ENCODE measurements at regions not wholly inside any gene's neighbourhood (a gene's known extent, or its start where the extent isn't known, plus 50 kb on each side); places are given as distances from the start of the nearest gene placed in this dataset.

GRCh38 chr10:58140691-58141347 is 126.9 kb downstream of the IPMK start:
- DNase-seq: no peak
- in situ Hi-C loops (cut with HindIII; ENCODE audit: low pct_ligation_motif_present, low pct_unique_long_range_greater_than_20kb, low sequenced_read_pairs): no loop called here

DNA sequence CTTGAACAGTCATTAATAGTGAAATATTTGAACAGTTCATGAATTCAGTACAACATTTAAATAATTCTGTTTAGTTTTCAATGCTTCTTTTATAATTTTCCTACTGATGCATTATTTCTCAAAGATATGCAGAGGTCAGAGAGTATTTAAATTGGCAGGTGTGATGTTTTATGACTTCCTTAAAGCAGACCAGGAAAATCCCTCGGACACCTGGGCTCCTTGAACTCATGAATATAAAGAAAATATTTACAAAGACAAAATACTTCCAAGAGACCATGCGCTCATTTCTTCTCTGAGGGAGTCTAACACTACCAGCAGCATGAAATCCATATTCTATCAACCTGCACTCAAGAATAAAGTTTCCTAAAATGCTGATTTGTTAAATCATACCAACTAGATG is 127.6 kb downstream of the IPMK start:
- in situ Hi-C loops (cut with HindIII; ENCODE audit: low pct_ligation_motif_present, low pct_unique_long_range_greater_than_20kb, low sequenced_read_pairs): no loop called here
- DNase-seq: no peak

DNA sequence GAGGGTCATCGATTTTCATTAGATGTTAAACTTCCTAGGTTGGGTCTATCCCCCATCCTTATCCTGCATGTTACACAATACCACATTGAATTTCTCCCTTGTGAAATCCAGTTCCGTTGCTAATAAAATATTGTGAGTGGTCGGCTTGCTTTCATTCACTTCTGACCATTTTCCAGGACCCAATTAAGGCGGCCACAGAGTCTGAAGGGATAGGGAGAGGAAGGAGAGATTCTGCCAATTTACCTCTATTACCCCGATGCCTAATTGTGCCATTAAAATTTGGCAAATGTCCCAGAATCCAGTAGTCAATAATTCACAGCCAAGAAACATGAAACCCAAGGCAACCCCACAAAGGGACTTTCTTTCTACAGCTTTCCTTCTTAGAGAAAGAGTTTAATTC is 129.9 kb downstream of the IPMK start:
- DNase-seq: no peak
- in situ Hi-C loops (cut with HindIII; ENCODE audit: low pct_ligation_motif_present, low pct_unique_long_range_greater_than_20kb, low sequenced_read_pairs): no loop called here

DNA sequence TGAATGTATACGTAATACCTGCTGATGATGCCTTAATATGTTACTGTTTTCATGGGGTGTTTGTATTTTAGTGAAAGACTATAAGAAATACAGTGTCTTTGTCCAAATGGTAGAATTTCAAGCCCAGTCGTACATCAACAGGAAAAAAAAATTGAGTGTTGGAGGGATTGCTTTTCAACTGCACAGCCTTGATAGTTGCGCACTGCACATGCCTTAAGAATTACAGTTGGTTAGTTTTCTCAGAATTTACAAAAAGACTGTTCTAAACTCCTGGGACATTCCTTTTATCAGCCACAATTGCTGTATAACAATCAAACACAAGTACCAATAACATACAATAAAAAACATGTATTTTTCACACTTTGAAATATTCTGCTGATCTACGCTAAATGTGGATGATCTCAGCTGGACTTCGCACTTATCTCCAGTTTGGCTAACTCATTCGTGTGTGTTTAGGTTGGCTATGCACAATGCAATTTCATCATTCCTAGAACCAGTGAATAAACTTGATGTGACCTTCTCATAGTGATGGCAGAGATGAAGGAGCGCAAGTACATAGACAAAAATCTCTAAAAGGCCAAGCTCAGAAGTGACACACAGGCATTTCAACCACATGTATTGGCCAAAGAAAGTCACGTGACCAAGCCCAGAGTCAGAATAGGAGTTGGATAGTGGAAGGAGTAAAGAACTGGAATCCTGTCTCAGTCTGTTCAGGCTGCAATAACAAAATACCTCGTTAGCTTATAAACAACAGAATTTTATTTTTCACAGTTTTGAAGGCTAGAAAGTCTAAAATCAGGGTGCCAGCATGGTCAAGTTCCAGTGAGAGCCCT is 152.3 kb downstream of the IPMK start:
- in situ Hi-C loops (cut with HindIII; ENCODE audit: low pct_ligation_motif_present, low pct_unique_long_range_greater_than_20kb, low sequenced_read_pairs): no loop called here
- no peak for DNase-seq

DNA sequence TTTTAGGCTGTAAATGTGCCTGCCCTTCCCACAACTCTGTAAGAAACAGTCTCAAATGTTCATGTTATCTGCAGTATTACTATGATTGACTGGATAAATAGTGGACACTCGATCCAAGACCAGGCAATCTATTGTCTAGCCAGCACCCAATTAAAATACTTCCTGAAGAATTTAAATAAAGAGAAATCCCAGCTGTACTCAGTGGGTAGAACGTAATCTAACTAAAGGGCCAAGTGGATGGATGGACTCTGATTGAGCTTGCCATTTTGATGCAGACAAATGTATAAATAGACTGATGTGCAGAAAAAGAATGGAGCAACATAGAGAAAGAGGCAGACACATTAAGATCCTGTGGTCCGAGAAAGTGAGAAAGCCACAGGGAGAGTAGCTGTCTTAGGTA is 158.0 kb downstream of the IPMK start:
- DNase-seq: no peak
- in situ Hi-C loops (cut with HindIII; ENCODE audit: low pct_ligation_motif_present, low pct_unique_long_range_greater_than_20kb, low sequenced_read_pairs): no loop called here

GRCh38 chr10:58107506-58107905 is 160.2 kb downstream of the IPMK start:
- in situ Hi-C loops (cut with HindIII; ENCODE audit: low pct_ligation_motif_present, low pct_unique_long_range_greater_than_20kb, low sequenced_read_pairs): no loop called here
- peak; percentile 70 for DNase-seq

DNA sequence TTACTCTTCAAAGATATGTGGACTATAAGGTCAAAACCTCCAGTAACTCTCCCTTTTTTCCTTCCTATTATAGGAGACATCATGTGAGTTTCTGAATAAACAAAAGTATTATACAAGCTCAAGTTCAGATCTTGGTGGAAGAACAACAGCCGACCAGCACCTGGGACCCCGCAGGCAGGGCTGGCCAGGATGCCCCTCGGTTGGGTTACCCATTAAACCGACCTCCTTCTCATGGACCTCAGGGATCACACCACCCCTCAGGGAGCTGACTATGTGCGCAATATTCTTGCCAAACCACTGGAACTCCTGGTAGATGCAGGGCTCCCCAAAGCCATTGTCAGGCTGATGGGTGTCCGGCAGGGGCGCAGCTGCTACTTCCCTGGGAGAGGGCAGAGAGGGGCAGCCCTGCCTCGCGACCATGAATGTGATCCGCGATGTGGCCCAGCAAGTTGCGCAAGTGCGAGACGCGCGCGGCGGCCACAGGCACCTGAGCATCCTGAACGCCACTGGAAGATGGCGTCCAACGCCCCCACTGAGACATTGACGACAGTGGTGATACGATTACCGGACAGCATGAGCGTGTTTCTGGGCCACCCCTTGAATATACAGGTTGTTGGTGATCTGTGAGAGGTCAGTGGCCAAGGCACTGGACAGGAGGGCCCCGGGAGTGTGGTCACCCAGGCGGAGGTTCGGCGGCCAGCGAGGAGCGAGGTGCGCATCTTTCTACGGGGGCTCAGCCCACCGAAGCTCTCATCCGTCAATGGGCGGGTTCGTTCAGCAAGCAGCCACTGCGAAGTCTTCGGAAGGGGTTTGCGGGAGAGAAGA is 161.3 kb downstream of the IPMK start:
- DNase-seq: no peak
- in situ Hi-C loops (cut with HindIII; ENCODE audit: low pct_ligation_motif_present, low pct_unique_long_range_greater_than_20kb, low sequenced_read_pairs): no loop called here

- no peak for DNase-seq
- in situ Hi-C loops (cut with HindIII; ENCODE audit: low pct_ligation_motif_present, low pct_unique_long_range_greater_than_20kb, low sequenced_read_pairs): no loop called here
These were observed 163.3 kb downstream of the IPMK start for GRCh38 chr10:58104351-58104751.

DNA sequence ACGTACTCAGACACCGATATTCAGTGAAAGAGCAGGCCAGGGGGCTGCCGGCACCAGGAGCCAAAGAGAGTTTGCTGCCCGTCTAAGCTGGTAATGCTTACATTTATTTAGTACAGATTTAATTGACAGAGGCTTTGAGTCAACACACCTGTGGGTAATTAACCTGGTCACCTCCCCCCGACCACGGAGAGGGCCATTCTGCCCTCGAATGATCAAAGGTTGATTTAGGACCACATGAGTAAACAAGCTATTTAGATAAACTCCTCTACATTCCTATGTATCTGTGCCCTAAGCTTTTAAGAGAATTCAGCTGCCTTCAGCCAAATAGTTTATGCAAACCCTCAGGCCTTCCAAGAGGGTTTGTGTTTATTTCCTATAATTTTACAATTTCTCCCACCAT is 164.8 kb downstream of the IPMK start:
- DNase-seq: no peak
- in situ Hi-C loops (cut with HindIII; ENCODE audit: low pct_ligation_motif_present, low pct_unique_long_range_greater_than_20kb, low sequenced_read_pairs): no loop called here

DNA sequence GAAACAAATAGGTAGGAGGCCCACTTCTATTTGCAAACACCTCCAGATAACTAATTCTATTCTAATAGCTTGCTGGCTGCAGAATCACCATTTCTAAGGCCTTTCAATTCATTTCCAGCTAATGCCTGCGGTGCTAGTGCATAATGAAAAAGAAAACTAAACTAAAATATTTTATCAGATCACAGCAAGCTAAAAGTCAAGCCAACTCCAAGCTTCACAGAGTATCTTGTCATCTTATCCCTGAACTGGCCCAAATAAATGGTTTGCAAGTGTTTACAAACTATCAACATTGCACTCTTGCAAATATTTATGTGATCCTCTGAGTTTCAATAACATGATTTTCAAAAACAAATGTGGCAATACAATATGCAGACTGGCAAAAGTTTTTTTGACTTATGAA is 166.0 kb downstream of the IPMK start:
- no peak for DNase-seq
- in situ Hi-C loops (cut with HindIII; ENCODE audit: low pct_ligation_motif_present, low pct_unique_long_range_greater_than_20kb, low sequenced_read_pairs): no loop called here

DNA sequence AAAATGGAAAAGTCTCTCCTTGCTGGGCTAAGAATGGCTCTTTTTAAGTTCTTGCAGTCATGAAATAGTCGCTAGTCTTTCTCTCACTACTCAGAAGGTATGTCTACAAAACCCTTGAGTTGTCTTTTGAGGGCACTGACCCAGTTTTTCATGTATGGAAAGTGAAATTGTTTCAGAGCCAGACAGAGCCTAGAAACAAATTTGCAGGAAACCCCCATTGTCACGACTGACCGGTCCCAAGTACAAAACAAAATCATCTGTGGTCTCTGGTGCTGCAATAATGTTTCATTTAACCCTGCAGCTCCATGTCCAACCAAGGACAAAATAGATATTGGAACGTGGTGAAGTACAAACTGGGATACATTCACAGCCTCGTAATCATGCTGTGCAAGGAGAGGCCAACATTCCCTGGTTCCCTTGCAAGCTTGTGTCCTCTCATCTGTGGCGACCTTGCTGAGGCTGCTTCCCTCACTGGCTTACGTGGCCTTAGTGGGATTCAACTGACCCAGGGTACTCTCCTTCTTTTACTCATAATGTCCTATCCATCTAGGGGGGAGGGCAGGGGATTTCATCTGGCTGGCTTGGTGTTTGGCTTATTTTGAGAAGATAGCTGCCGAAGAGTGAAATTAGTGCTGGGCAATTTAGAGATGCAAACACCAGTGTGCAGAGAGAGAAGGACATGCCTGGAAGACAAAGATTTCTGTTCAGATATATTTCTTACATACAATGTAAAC is 172.5 kb downstream of the IPMK start:
- in situ Hi-C loops (cut with HindIII; ENCODE audit: low pct_ligation_motif_present, low pct_unique_long_range_greater_than_20kb, low sequenced_read_pairs): no loop called here
- no peak for DNase-seq

DNA sequence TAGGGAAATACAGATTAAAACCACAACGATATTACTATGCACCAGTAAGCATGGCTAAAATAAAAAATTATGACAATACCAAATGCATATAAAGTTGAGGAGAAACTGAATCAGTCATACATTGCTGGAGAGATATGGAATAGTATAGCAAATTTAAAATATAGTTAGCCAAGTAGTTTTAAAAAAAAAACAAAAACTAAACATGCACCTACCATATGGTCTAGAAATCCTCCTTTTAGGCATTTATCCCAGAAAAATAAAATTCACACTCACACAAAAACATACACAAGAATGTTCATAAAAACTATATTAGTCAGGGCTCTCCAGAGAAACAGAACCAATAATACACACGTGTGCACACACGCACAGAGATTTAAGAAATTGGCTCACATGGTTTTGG is 175.8 kb downstream of the IPMK start:
- in situ Hi-C loops (cut with HindIII; ENCODE audit: low pct_ligation_motif_present, low pct_unique_long_range_greater_than_20kb, low sequenced_read_pairs): no loop called here
- no peak for DNase-seq

GRCh38 chr10:58089739-58090138 is 178.0 kb downstream of the IPMK start:
- in situ Hi-C loops (cut with HindIII; ENCODE audit: low pct_ligation_motif_present, low pct_unique_long_range_greater_than_20kb, low sequenced_read_pairs): no loop called here

DNA sequence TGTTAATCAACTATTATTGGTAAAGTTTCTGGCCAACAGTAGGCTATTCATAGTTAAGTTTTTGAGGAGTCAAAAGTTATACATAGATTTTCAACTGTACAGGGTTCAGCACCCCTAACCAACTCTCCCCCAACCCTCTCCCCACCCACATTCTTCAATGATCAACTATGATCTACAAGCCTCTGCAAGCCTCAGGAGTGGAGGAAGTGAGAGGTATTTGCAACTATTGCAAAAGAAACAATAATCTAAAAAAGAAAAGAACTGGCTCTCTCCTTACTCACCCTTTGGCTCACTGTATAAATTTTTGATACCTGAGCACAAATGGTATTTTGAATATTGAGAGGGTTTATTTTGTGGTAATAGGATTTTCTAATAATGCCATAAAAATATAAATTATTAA is 179.8 kb downstream of the IPMK start:
- in situ Hi-C loops (cut with HindIII; ENCODE audit: low pct_ligation_motif_present, low pct_unique_long_range_greater_than_20kb, low sequenced_read_pairs): no loop called here
- DNase-seq: no peak

More at GRCh38 chr10:58089739-58090138, 178.0 kb downstream of the IPMK start:
- DNase-seq: no peak

GRCh38 chr10:58086763-58087150 is 180.9 kb downstream of the IPMK start:
- DNase-seq: no peak
- in situ Hi-C loops (cut with HindIII; ENCODE audit: low pct_ligation_motif_present, low pct_unique_long_range_greater_than_20kb, low sequenced_read_pairs): no loop called here

DNA sequence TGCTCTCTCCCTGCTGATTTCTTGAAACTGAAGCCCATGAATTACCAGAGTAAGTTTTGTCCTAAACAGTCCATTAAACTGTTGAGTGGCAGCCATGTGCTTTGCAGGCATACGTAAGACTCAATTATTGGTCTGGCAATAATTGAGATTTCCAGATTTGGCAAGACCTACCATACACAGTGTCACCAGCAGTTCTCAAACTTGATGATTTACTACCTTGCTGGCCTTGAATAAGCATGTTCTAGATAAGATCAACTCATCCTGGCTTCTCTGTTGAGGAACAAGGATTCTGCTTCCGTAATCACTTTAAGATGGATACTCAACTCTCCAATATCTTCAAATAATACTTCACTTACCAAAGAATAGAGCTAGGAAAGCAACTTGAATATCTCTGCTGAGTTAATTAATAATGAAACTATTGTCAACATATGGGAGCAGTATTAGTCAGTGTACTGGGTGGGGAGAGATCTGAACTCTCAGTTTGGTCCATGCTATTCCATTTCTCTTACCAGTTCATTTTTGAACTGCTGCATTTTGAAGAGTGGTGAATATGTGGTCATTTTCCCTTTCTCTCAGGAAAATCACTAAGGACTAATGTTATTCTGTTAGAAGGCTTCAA is 181.4 kb downstream of the IPMK start:
- no peak for DNase-seq
- in situ Hi-C loops (cut with HindIII; ENCODE audit: low pct_ligation_motif_present, low pct_unique_long_range_greater_than_20kb, low sequenced_read_pairs): no loop called here

GRCh38 chr10:58082248-58082647 is 185.4 kb downstream of the IPMK start:
- in situ Hi-C loops (cut with HindIII; ENCODE audit: low pct_ligation_motif_present, low pct_unique_long_range_greater_than_20kb, low sequenced_read_pairs): no loop called here
- no peak for DNase-seq

DNA sequence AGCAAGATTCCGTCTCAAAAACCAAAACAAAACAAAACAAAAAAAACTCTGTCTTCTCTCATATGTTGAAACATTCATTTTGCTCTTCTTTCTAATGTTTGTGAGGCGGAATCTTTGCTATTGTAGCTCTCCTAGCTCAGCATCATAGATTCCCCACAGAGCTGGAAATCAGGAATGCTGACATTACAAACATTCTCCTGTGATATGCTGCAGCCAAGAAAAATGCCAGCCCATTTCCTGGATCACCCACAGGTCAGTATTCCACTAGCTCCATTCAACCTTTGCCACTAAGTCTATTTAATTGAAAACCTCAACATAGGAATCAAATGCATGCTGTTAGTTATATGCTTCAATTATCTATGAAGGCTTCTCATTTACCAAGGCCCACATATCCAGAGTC is 186.3 kb downstream of the IPMK start:
- DNase-seq: no peak
- in situ Hi-C loops (cut with HindIII; ENCODE audit: low pct_ligation_motif_present, low pct_unique_long_range_greater_than_20kb, low sequenced_read_pairs): no loop called here
